Erythroblast (primary cell): ENCODE measurements at regions not wholly inside any gene's neighbourhood (a gene's known extent, or its start where the extent isn't known, plus 50 kb on each side); places are given as distances from the start of the nearest gene placed in this dataset.

Source experiments
- GATA1 ChIP-seq: IDR thresholded peaks from 2 replicates; pipeline ENCODE4 v1.6.1; 2011; ENCODE audit warnings: low read depth, mild to moderate bottlenecking, control low read depth, low read length, moderate library complexity
- POLR2A ChIP-seq: IDR thresholded peaks from 2 replicates; pipeline ENCODE4 v1.6.1; 2011; ENCODE audit warnings: mild to moderate bottlenecking, low read length

GRCh38 chr5:39896706-39897105, 471.9 kb upstream of the DAB2 start:
- TF ChIP-seq POLR2A, result no peak
- no peak for TF ChIP-seq GATA1
